ENCODE measurements at regions not wholly inside any gene's neighbourhood (a gene's known extent, or its start where the extent isn't known, plus 50 kb on each side); places are given as distances from the start of the nearest gene placed in this dataset.
"Not testable (repeated sequence)": the region's sequence is repeated elsewhere in the genome, so short reads cannot be mapped to it uniquely, and the experiment has no call there.

- H3K4me3 ChIP-seq: no peak overlapping the region
- H3K27ac ChIP-seq (ENCODE audit: control insufficient read depth, insufficient read depth): no peak overlapping the region
- H3K4me2 ChIP-seq (ENCODE audit: control insufficient read depth, insufficient read depth): no peak overlapping the region
- no peaks in the 10 kb centered on the region for H3K36me3 ChIP-seq (ENCODE audit: control insufficient read depth in 2 of 2, insufficient read depth in 2 of 2, low read length in 1 of 2)
- BruUV-seq (replicated peaks): no TSS peak
- intact Hi-C loops (cut with micrococcal nuclease; ENCODE audit: unreplicated experiment): no loop called here
- in situ Hi-C loops (cut with MboI): no loop called here
- POLR2A ChIA-PET: no interaction called here
- no peak overlapping the region for H2AFZ ChIP-seq (ENCODE audit: control insufficient read depth, low read depth, low read length)
- RAD21 ChIA-PET (ENCODE audit: unreplicated experiment): no interaction called here
- no peak for ATAC-seq
- no peaks in the 10 kb centered on the region for H3K27me3 ChIP-seq (replicated peaks in 1 of 2; ENCODE audit: control insufficient read depth in 2 of 2, insufficient read depth in 2 of 2, low read length in 1 of 2)
- no peaks in the 10 kb centered on the region for H3K4me1 ChIP-seq (ENCODE audit: control insufficient read depth, insufficient read depth, low read length)
- no peaks in the 10 kb centered on the region for H3K9me3 ChIP-seq (replicated peaks; ENCODE audit: control insufficient read depth, insufficient read depth, low read length)
- TF ChIP-seq NFIC (IDR thresholded peaks at IDR 0.05; ENCODE audit: low read depth, low read length) (no peak), MXI1 (IDR thresholded peaks at IDR 0.05; ENCODE audit: low read depth, low read length) (no peak), GABPA (IDR thresholded peaks at IDR 0.05; ENCODE audit: low read depth) (no peak), MLLT1 (IDR thresholded peaks at IDR 0.05) (no peak), SPI1 (IDR thresholded peaks at IDR 0.05; ENCODE audit: borderline replicate concordance, insufficient read depth, low read depth, low read length) (no peak), IRF4 (IDR thresholded peaks at IDR 0.05; ENCODE audit: low read depth, low read length) (no peak)
- CTCF ChIA-PET: no interaction called here
- WGBS (ENCODE audit: insufficient coverage, insufficient replicate concordance, low lambda C conversion rate, missing lambda C conversion rate): 0% methylated on average over 1 of the region's 1 CpG
- H4K20me1 ChIP-seq (ENCODE audit: control insufficient read depth, insufficient read depth): no peaks in the 10 kb centered on the region
- no peaks in the 10 kb centered on the region for H3K79me2 ChIP-seq (ENCODE audit: control insufficient read depth, insufficient read depth, low read length)
- SMC1A ChIA-PET (ENCODE audit: uncharacterized antibody, unreplicated experiment): no interaction called here
- H3K9ac ChIP-seq (ENCODE audit: control insufficient read depth, insufficient read depth, low read length): no peak overlapping the region
- no peak for DNase-seq (ENCODE audit: low read depth, low spot score)
- FAIRE-seq: no peak
Observed at GRCh38 chr13:82467626-82468025, 1414.6 kb downstream of the SLITRK1 start.

DNA sequence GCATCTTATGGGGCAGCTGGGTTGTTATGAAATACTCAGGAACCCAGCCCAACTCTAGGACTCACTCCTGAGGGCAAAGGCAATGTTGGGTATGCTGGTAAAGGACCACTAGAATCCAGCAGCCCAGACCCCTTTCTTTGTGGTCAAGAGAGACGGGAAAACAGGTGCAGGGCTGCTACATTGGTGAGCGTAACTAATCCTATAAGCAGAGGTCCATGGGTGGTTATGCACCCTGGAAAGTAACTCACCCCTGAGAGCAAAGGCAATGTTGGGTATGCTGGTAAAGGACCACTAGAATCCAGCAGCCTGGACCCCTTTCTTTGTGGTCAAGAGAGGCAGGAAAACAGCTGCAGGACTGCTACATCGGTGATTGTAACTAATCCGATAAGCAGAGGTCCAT lies 1422.7 kb downstream of the SLITRK1 start:
- CTCF ChIA-PET; H3K4me3 ChIP-seq; RAD21 ChIA-PET (ENCODE audit: unreplicated experiment); H3K4me2 ChIP-seq (ENCODE audit: control insufficient read depth, insufficient read depth); DNase-seq (ENCODE audit: low read depth, low spot score); H3K9ac ChIP-seq (ENCODE audit: control insufficient read depth, insufficient read depth, low read length); H4K20me1 ChIP-seq (ENCODE audit: control insufficient read depth, insufficient read depth); intact Hi-C loops (cut with micrococcal nuclease; ENCODE audit: unreplicated experiment); ATAC-seq; H3K27ac ChIP-seq (ENCODE audit: control insufficient read depth, insufficient read depth); H3K4me1 ChIP-seq (ENCODE audit: control insufficient read depth, insufficient read depth, low read length); FAIRE-seq; H3K79me2 ChIP-seq (ENCODE audit: control insufficient read depth, insufficient read depth, low read length); H3K36me3 ChIP-seq (ENCODE audit: control insufficient read depth in 2 of 2, insufficient read depth in 2 of 2, low read length in 1 of 2); H3K27me3 ChIP-seq (replicated peaks in 1 of 2; ENCODE audit: control insufficient read depth in 2 of 2, insufficient read depth in 2 of 2, low read length in 1 of 2); H2AFZ ChIP-seq (ENCODE audit: control insufficient read depth, low read depth, low read length); BruUV-seq (replicated peaks); POLR2A ChIA-PET; SMC1A ChIA-PET (ENCODE audit: uncharacterized antibody, unreplicated experiment); H3K9me3 ChIP-seq (replicated peaks; ENCODE audit: control insufficient read depth, insufficient read depth, low read length); in situ Hi-C loops (cut with MboI): not testable (repeated sequence)
- 54% methylated on average over 4 of the region's 4 CpGs for WGBS (ENCODE audit: insufficient coverage, insufficient replicate concordance, low lambda C conversion rate, missing lambda C conversion rate)

Data from GM12878 (cell line).